ENCODE measurements at regions not wholly inside any gene's neighbourhood (a gene's known extent, or its start where the extent isn't known, plus 50 kb on each side); places are given as distances from the start of the nearest gene placed in this dataset.

GRCh38 chr2:164084066-164084465, 348.3 kb upstream of the FIGN start:
- H3K4me1 ChIP-seq (ENCODE audit: control insufficient read depth in 1 of 2, insufficient read depth in 2 of 2, low read depth in 1 of 2, low read length in 1 of 2), result peaks cover 0 to 2% of the 10 kb centered on the region in 2 experiments; a peak in 2 of 4 replicates
- H3K9ac ChIP-seq, result no peak overlapping the region
- ChIA-PET CTCF (interaction anchor here (0.5 to 1.3 kb wide), 2 partner anchors 14 to 115 kb away, joined by 3 read pairs; no protein-coding TSS in a partner anchor), POLR2A (no interaction called here)
- H3K4me2 ChIP-seq, result no peak overlapping the region
- H3K36me3 ChIP-seq (replicated peaks in 1 of 2; ENCODE audit: control insufficient read depth in 1 of 2, insufficient read depth in 2 of 2, low read length in 1 of 2), result no peaks in the 10 kb centered on the region
- no peak overlapping the region for H3K4me3 ChIP-seq (ENCODE audit: low read depth in 2 of 2, low read length in 1 of 2)
- H3F3A ChIP-seq (replicated peaks; ENCODE audit: insufficient read depth), result no peaks in the 10 kb centered on the region
- H3K27me3 ChIP-seq (ENCODE audit: insufficient read depth), result no peaks in the 10 kb centered on the region
- no peak overlapping the region for H3K27ac ChIP-seq (ENCODE audit: low read depth in 2 of 2, low read length in 1 of 2)
- WGBS (ENCODE audit: low lambda C conversion rate), result 66% methylated on average over 2 of the region's 2 CpGs
- TF ChIP-seq ELF1 (IDR thresholded peaks at IDR 0.05) (no peak), NRF1 (IDR thresholded peaks at IDR 0.05; ENCODE audit: low read depth, low read length) (no peak), FOXM1 (IDR thresholded peaks at IDR 0.05; ENCODE audit: low read depth) (no peak), POLR2AphosphoS5 (IDR thresholded peaks at IDR 0.05; ENCODE audit: low read depth, low read length) (no peak), SMC3 (IDR thresholded peaks at IDR 0.05; ENCODE audit: low read depth, low read length) (no peak), CHD2 (IDR thresholded peaks at IDR 0.05; ENCODE audit: low read length, partially characterized antibody) (no peak), JUND (IDR thresholded peaks at IDR 0.05) (no peak), RXRA (IDR thresholded peaks at IDR 0.05; ENCODE audit: borderline replicate concordance, low read depth) (no peak), USF1 (IDR thresholded peaks at IDR 0.05; ENCODE audit: borderline replicate concordance, low read depth) (no peak), RCOR1 (IDR thresholded peaks at IDR 0.05; ENCODE audit: low read length) (no peak), SIN3A (IDR thresholded peaks at IDR 0.05; ENCODE audit: borderline replicate concordance, low read depth, low read length) (no peak), TCF12 (IDR thresholded peaks at IDR 0.05) (no peak), FOXJ3 (CRISPR knock-in tag; IDR thresholded peaks at IDR 0.05) (no peak)
- H3K9me2 ChIP-seq, result no peaks in the 10 kb centered on the region
- no peaks in the 10 kb centered on the region for H3K9me3 ChIP-seq
- no peaks in the 10 kb centered on the region for H4K20me1 ChIP-seq (ENCODE audit: insufficient read depth)
- H2AFZ ChIP-seq (ENCODE audit: low read depth), result no peak overlapping the region
- no peaks in the 10 kb centered on the region for H3K79me2 ChIP-seq (ENCODE audit: insufficient read depth)
- no peak for DNase-seq

DNA sequence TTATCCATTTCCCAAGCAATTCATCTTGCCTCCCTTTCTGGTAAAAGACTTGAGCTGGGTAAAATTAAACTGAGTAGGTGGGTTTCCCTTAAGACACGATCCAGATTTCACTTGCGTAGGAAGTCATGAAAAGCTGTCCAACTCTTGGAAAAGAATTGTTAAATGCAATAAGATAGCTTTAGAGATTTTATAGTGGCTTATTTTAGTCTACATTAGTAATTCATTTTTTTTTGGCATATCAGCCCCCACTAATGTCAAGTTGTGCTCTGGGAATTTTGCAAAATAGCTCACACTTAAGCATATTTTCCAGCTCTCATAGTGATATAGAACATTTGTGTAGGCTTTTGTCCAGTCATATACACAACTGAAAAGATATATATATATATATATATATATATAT, 344.7 kb upstream of the FIGN start:
- TF ChIP-seq SMC3 (IDR thresholded peaks at IDR 0.05; ENCODE audit: low read depth, low read length), result no peak
- TF ChIP-seq NFIC (IDR thresholded peaks at IDR 0.05; ENCODE audit: borderline replicate concordance), result no peak
- TF ChIP-seq CHD2 (IDR thresholded peaks at IDR 0.05; ENCODE audit: low read length, partially characterized antibody), result no peak
- no peak for TF ChIP-seq MAX (IDR thresholded peaks at IDR 0.05; ENCODE audit: low read depth)
- WGBS (ENCODE audit: low lambda C conversion rate), result 78% methylated on average over 2 of the region's 2 CpGs
- ChIA-PET POLR2A (no interaction called here), CTCF (interaction anchor here (0.8 to 1.6 kb wide), 5 partner anchors 25 to 588 kb away, joined by 3 read pairs; no protein-coding TSS in a partner anchor)
- H3F3A ChIP-seq (replicated peaks; ENCODE audit: insufficient read depth), result no peaks in the 10 kb centered on the region
- H3K27me3 ChIP-seq (ENCODE audit: insufficient read depth), result no peaks in the 10 kb centered on the region
- no peak overlapping the region for H2AFZ ChIP-seq (ENCODE audit: low read depth)
- no peaks in the 10 kb centered on the region for H4K20me1 ChIP-seq (ENCODE audit: insufficient read depth)
- H3K36me3 ChIP-seq (replicated peaks in 1 of 2; ENCODE audit: control insufficient read depth in 1 of 2, insufficient read depth in 2 of 2, low read length in 1 of 2), result no peaks in the 10 kb centered on the region
- H3K79me2 ChIP-seq (ENCODE audit: insufficient read depth), result no peaks in the 10 kb centered on the region
- no peak overlapping the region for H3K9ac ChIP-seq
- H3K4me2 ChIP-seq, result no peak overlapping the region
- no peak overlapping the region for H3K27ac ChIP-seq (ENCODE audit: low read depth in 2 of 2, low read length in 1 of 2)
- peaks cover 0 to 2% of the 10 kb centered on the region in 2 experiments; a peak in 2 of 4 replicates for H3K4me1 ChIP-seq (ENCODE audit: control insufficient read depth in 1 of 2, insufficient read depth in 2 of 2, low read depth in 1 of 2, low read length in 1 of 2)
- H3K4me3 ChIP-seq (ENCODE audit: low read depth in 2 of 2, low read length in 1 of 2), result no peak overlapping the region
- no peak for DNase-seq
- no peaks in the 10 kb centered on the region for H3K9me3 ChIP-seq
- H3K9me2 ChIP-seq, result no peaks in the 10 kb centered on the region

Measured in SK-N-SH (cell line).